Liver (tissue), 8 donors: ENCODE measurements at regions not wholly inside any gene's neighbourhood (a gene's known extent, or its start where the extent isn't known, plus 50 kb on each side); places are given as distances from the start of the nearest gene placed in this dataset.

Experiments
- DNase-seq: peaks from one replicate; pipeline ENCODE4 v3.0.0-alpha.2; 2017; ENCODE audit warnings: low spot score
- H3K27ac ChIP-seq, 2 donors: one replicate each; pipeline ENCODE4 v1.7.0; 2013; ENCODE audit warnings: inconsistent platforms in 2 of 2, low read length in 2 of 2, control low read depth in 1 of 2, low read depth in 1 of 2, mild to moderate bottlenecking in 1 of 2
- H3K27me3 ChIP-seq, 4 donors: one replicate each; pipeline versions ENCODE4 v1.6.1 to v1.7.0; 2013; ENCODE audit warnings: low read length in 3 of 4, inconsistent platforms in 1 of 4, mild to moderate bottlenecking in 1 of 4, moderate library complexity in 1 of 4; ENCODE audit not compliant: control insufficient read depth in 4 of 4, insufficient read depth in 4 of 4
- H3K36me3 ChIP-seq, 4 donors: one replicate each; pipeline versions ENCODE4 v1.6.1 to v1.7.0; 2013; ENCODE audit warnings: low read length in 3 of 4, mild to moderate bottlenecking in 3 of 4, low read depth in 1 of 4, moderate library complexity in 1 of 4; ENCODE audit not compliant: control insufficient read depth in 4 of 4, insufficient read depth in 3 of 4
- H3K4me1 ChIP-seq, 4 donors: one replicate each; pipeline versions ENCODE4 v1.6.1 to v1.7.0; 2013; ENCODE audit warnings: low read length in 3 of 4, mild to moderate bottlenecking in 3 of 4, moderate library complexity in 1 of 4; ENCODE audit not compliant: control insufficient read depth in 4 of 4, insufficient read depth in 4 of 4
- H3K4me3 ChIP-seq, 3 donors: one replicate each; pipeline versions ENCODE4 v1.6.1 to v1.7.0; 2013; ENCODE audit warnings: low read length in 3 of 3, control low read depth in 1 of 3, low read depth in 1 of 3, mild to moderate bottlenecking in 1 of 3
- H3K9ac ChIP-seq, 2 donors: one replicate each; pipeline ENCODE4 v1.7.0; 2013; ENCODE audit warnings: low read length in 2 of 2, mild to moderate bottlenecking in 2 of 2, moderate library complexity in 2 of 2, control low read depth in 1 of 2, low read depth in 1 of 2
- H3K9me3 ChIP-seq, 4 donors: one replicate each; pipeline versions ENCODE4 v1.6.1 to v1.7.0; 2013; ENCODE audit warnings: low read length in 3 of 4; ENCODE audit not compliant: control insufficient read depth in 4 of 4
- EGR1 ChIP-seq, 2 donors: IDR thresholded peaks; 2 replicates each; pipeline ENCODE4 v1.6.1; 2016 to 2018; ENCODE audit warnings: antibody characterized with exemption in 2 of 2, low read depth in 2 of 2
- FOXA1 ChIP-seq: IDR thresholded peaks from 2 replicates; pipeline ENCODE4 v1.6.1; 2016; ENCODE audit warnings: antibody characterized with exemption
- FOXA2 ChIP-seq: IDR thresholded peaks from 2 replicates; pipeline ENCODE4 v1.6.1; 2016; ENCODE audit warnings: antibody characterized with exemption
- GABPA ChIP-seq, 2 donors: IDR thresholded peaks in 1 of 2; conservative IDR thresholded peaks in 1 of 2; 2 replicates each; pipeline ENCODE4 v1.6.1; 2016; ENCODE audit warnings: antibody characterized with exemption in 2 of 2, mild to moderate bottlenecking in 1 of 2, moderate library complexity in 1 of 2
- HNF4A ChIP-seq, 2 donors: conservative IDR thresholded peaks; 2 replicates each; pipeline ENCODE4 v1.6.1; 2016; ENCODE audit warnings: antibody characterized with exemption in 2 of 2, mild to moderate bottlenecking in 2 of 2
- HNF4G ChIP-seq: IDR thresholded peaks from 2 replicates; pipeline ENCODE4 v1.6.1; 2016; ENCODE audit warnings: antibody characterized with exemption
- JUND ChIP-seq, 2 donors: IDR thresholded peaks; 2 replicates each; pipeline ENCODE4 v1.6.1; 2016; ENCODE audit warnings: antibody characterized with exemption in 2 of 2
- MAX ChIP-seq: IDR thresholded peaks from 2 replicates; pipeline ENCODE4 v1.6.1; 2016; ENCODE audit warnings: antibody characterized with exemption
- NR2F2 ChIP-seq: IDR thresholded peaks from 2 replicates; pipeline ENCODE4 v1.6.1; 2016; ENCODE audit warnings: antibody characterized with exemption
- RAD21 ChIP-seq, 2 donors: IDR thresholded peaks; 2 replicates each; pipeline ENCODE4 v1.6.1; 2016; ENCODE audit warnings: antibody characterized with exemption in 2 of 2, mild to moderate bottlenecking in 2 of 2
- REST ChIP-seq: IDR thresholded peaks from 2 replicates; pipeline ENCODE4 v1.6.1; 2016; ENCODE audit warnings: antibody characterized with exemption, mild to moderate bottlenecking
- RXRA ChIP-seq, 2 donors: IDR thresholded peaks; 2 replicates each; pipeline ENCODE4 v1.6.1; 2017 to 2018; ENCODE audit warnings: antibody characterized with exemption in 2 of 2, mild to moderate bottlenecking in 1 of 2
- SP1 ChIP-seq: IDR thresholded peaks from 2 replicates; pipeline ENCODE4 v1.6.1; 2018; ENCODE audit warnings: antibody characterized with exemption, mild to moderate bottlenecking
- TAF1 ChIP-seq: conservative IDR thresholded peaks from 2 replicates; pipeline ENCODE4 v1.6.1; 2016; ENCODE audit warnings: antibody characterized with exemption, mild to moderate bottlenecking
- YY1 ChIP-seq: IDR thresholded peaks from 2 replicates; pipeline ENCODE4 v1.6.1; 2016; ENCODE audit warnings: antibody characterized with exemption, mild to moderate bottlenecking
- WGBS: extraction: QIAGEN DNeasy Blood & Tissue Kit; methylation state at CpG from one replicate; pipeline ENCODE4 v1.1.7; 2013; 5-methylcytosine and 5-hydroxymethylcytosine counted together
- TF ChIP-seq, protein P1 (sequence below): fragments of 150-350 bp; IDR thresholded peaks from 2 replicates; pipeline ENCODE4 v1.5.1; 2017; ENCODE audit warnings: improper control_type of control experiment, low read depth, low read length; ENCODE audit not compliant: missing input control
- TF ChIP-seq, protein P2 (sequence below): IDR thresholded peaks from 2 replicates; pipeline ENCODE4 v1.6.1; 2016; ENCODE audit warnings: antibody characterized with exemption
- TF ChIP-seq, protein P3 (sequence below): IDR thresholded peaks from 2 replicates; pipeline ENCODE4 v1.6.1; 2016; ENCODE audit warnings: antibody characterized with exemption
- donor health status: healthy.
- donor health status: healthy.
- donor health status: healthy.
- donor health status: healthy.
- donor health status: healthy.

DNA sequence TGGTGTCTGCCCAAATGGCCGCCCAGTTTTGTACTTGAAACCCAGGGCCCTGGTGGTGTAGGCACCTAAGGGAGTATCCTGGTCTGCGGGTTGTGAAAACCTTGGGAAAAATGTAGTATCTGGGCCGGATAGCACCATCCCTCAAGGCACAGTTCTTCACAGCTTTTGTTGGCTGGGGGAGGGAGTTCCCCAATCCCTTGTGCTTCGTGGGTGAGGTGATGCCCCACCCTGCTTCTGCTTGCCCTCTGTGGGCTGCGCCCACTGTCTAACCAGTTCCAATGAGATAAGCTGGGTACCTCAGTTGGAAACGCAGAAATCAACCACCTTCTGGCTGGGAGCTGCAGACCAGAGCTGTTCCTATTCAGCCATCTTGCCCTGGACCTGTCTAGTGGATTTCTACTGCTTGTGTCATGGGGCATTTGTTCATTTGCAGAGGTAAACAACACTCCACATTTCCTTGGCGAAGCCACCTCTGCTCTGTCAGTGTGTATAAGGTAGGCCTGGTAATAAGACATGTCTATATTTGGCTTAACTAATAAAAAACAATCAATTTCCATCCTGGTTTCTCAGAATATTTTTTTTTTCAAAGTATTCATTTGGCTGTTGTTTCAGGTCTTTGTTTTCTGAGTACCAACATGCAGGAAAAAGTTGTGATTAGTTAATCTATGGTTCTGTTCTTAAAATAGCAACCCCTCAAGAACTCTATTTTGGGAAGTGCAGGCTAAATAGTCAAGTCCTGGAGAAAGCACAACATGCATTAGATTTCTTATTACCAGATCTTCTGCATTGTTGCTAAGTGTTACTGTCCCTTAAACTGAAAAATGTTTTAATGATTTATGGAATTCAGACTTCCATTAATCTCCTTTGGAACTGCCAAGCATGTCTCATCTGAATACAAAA lies 304.3 kb downstream of the ZIC1 start:
- H3K36me3 ChIP-seq: no peaks in the 10 kb centered on the region
- no peaks in the 10 kb centered on the region for H3K4me1 ChIP-seq
- no peaks in the 10 kb centered on the region for H3K9me3 ChIP-seq
- H3K9ac ChIP-seq: no peak overlapping the region
- TF ChIP-seq NR2F2 (no peak), MAX (no peak), FOXA2 (no peak), HNF4A (conservative IDR thresholded peaks at IDR 0.05) (no peak), RXRA (IDR thresholded peaks at IDR 0.05) (no peak), EGR1 (IDR thresholded peaks at IDR 0.05; ENCODE audit: low read depth in 2 of 2) (no peak), FOXA1 (no peak), JUND (IDR thresholded peaks at IDR 0.05) (no peak), YY1 (no peak), GABPA (IDR thresholded peaks at IDR 0.05 in 1 of 2, conservative IDR thresholded peaks at IDR 0.05 in 1 of 2) (no peak), TAF1 (no peak), SP1 (no peak), REST (no peak), RAD21 (IDR thresholded peaks at IDR 0.05) (no peak), HNF4G (no peak)
- TF ChIP-seq, protein P1, sequence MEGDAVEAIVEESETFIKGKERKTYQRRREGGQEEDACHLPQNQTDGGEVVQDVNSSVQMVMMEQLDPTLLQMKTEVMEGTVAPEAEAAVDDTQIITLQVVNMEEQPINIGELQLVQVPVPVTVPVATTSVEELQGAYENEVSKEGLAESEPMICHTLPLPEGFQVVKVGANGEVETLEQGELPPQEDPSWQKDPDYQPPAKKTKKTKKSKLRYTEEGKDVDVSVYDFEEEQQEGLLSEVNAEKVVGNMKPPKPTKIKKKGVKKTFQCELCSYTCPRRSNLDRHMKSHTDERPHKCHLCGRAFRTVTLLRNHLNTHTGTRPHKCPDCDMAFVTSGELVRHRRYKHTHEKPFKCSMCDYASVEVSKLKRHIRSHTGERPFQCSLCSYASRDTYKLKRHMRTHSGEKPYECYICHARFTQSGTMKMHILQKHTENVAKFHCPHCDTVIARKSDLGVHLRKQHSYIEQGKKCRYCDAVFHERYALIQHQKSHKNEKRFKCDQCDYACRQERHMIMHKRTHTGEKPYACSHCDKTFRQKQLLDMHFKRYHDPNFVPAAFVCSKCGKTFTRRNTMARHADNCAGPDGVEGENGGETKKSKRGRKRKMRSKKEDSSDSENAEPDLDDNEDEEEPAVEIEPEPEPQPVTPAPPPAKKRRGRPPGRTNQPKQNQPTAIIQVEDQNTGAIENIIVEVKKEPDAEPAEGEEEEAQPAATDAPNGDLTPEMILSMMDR: no peak
- TF ChIP-seq, protein P2, sequence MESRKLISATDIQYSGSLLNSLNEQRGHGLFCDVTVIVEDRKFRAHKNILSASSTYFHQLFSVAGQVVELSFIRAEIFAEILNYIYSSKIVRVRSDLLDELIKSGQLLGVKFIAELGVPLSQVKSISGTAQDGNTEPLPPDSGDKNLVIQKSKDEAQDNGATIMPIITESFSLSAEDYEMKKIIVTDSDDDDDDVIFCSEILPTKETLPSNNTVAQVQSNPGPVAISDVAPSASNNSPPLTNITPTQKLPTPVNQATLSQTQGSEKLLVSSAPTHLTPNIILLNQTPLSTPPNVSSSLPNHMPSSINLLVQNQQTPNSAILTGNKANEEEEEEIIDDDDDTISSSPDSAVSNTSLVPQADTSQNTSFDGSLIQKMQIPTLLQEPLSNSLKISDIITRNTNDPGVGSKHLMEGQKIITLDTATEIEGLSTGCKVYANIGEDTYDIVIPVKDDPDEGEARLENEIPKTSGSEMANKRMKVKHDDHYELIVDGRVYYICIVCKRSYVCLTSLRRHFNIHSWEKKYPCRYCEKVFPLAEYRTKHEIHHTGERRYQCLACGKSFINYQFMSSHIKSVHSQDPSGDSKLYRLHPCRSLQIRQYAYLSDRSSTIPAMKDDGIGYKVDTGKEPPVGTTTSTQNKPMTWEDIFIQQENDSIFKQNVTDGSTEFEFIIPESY: no peak
- TF ChIP-seq, protein P3, sequence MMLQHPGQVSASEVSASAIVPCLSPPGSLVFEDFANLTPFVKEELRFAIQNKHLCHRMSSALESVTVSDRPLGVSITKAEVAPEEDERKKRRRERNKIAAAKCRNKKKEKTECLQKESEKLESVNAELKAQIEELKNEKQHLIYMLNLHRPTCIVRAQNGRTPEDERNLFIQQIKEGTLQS: no peak
- WGBS: 84% methylated on average over 7 of the region's 7 CpGs
- no peak overlapping the region for H3K27ac ChIP-seq
- H3K4me3 ChIP-seq: no peak overlapping the region
- DNase-seq: no peak
- peaks cover 0 to 3% (median 0%) of the 10 kb centered on the region in 4 donors for H3K27me3 ChIP-seq
